H1 (cell line): ENCODE measurements at regions not wholly inside any gene's neighbourhood (a gene's known extent, or its start where the extent isn't known, plus 50 kb on each side); places are given as distances from the start of the nearest gene placed in this dataset.

ENCODE experiments used
- CTCF ChIA-PET: fragments of 300-600 bp; sonication (Branson Sonifier 250); formaldehyde crosslinking; loops from one replicate; lab custom pipeline; 2021; ENCODE audit not compliant: partially characterized antibody; lab: Charles Lee
- POLR2A ChIA-PET: fragments of 300-600 bp; sonication (Branson Sonifier 250); formaldehyde crosslinking; loops from one replicate; lab custom pipeline; 2021; ENCODE audit warnings: inconsistent platforms; ENCODE audit not compliant: partially characterized antibody; lab: Charles Lee
- DNase-seq, 2 experiments: peaks; one replicate each; pipeline versions ENCODE4 v3.0.0 to v3.0.0-alpha.2; 2010 to 2022; ENCODE audit warnings: low spot score in 2 of 2, low read depth in 1 of 2, mixed read lengths in 1 of 2
- FAIRE-seq: peaks from 2 replicates; lab custom pipeline; 2011; peaks lifted over from hg19 to GRCh38; lab: Jason Lieb, UNC
- H2AFZ ChIP-seq: 2 replicates; pipeline ENCODE4 v1.8.1; 2012; ENCODE audit warnings: low read length, inconsistent platforms
- H2AK5ac ChIP-seq: 2 replicates; pipeline ENCODE4 v1.6.1; 2013; ENCODE audit warnings: low read depth, low read length
- H2BK120ac ChIP-seq: replicated peaks from 2 replicates; pipeline ENCODE3; 2013; ENCODE audit warnings: low read depth, low read length, inconsistent platforms
- H2BK12ac ChIP-seq: 2 replicates; pipeline ENCODE4 v1.6.1; 2013; ENCODE audit warnings: low read depth, low read length
- H2BK15ac ChIP-seq: 2 replicates; pipeline ENCODE4 v1.6.1; 2013; ENCODE audit warnings: low read length
- H2BK20ac ChIP-seq: 2 replicates; pipeline ENCODE4 v1.6.1; 2013; ENCODE audit warnings: low read length
- H2BK5ac ChIP-seq: 2 replicates; pipeline ENCODE4 v1.6.1; 2013; ENCODE audit warnings: low read depth, low read length
- H3K14ac ChIP-seq: 2 replicates; pipeline ENCODE4 v1.6.1; 2013; ENCODE audit warnings: inconsistent platforms; ENCODE audit not compliant: insufficient read length
- H3K18ac ChIP-seq: 2 replicates; pipeline ENCODE4 v1.6.1; 2013; ENCODE audit warnings: low read length; ENCODE audit errors: extremely low read depth
- H3K23ac ChIP-seq: 2 replicates; pipeline ENCODE4 v1.6.1; 2013; ENCODE audit warnings: inconsistent platforms; ENCODE audit not compliant: insufficient read length
- H3K23me2 ChIP-seq: 2 replicates; pipeline ENCODE4 v1.6.1; 2013; ENCODE audit warnings: low read depth, low read length
- H3K27ac ChIP-seq: 2 replicates; pipeline ENCODE4 v1.6.1; 2011; ENCODE audit warnings: low read depth, low read length, inconsistent platforms
- H3K27me3 ChIP-seq, 4 experiments: replicated peaks in 1 of 4; 1 replicate in 1 of 4; 2 replicates in 3 of 4; pipeline versions ENCODE4 v1.6.1 to v1.8.1; 2011 to 2013; ENCODE audit warnings: low read length in 3 of 4, mild to moderate bottlenecking in 3 of 4, inconsistent platforms in 2 of 4, mixed read lengths in 2 of 4, moderate library complexity in 1 of 4; ENCODE audit not compliant: control insufficient read depth in 3 of 4, insufficient read depth in 3 of 4; ENCODE audit errors: extremely low read depth in 1 of 4
- H3K36me3 ChIP-seq, 4 experiments: 2 replicates each; pipeline versions ENCODE4 v1.6.1 to v1.8.1; 2011 to 2013; ENCODE audit warnings: mild to moderate bottlenecking in 4 of 4, low read length in 3 of 4, moderate library complexity in 2 of 4, control low read depth in 1 of 4, inconsistent platforms in 1 of 4; ENCODE audit not compliant: insufficient read depth in 4 of 4, control insufficient read depth in 2 of 4
- H3K4ac ChIP-seq: replicated peaks from 2 replicates; pipeline ENCODE3; 2013; ENCODE audit warnings: low read length, low read depth, mixed read lengths, inconsistent platforms; ENCODE audit not compliant: insufficient read length
- H3K4me1 ChIP-seq, 4 experiments: replicated peaks in 1 of 4; 1 replicate in 1 of 4; 2 replicates in 3 of 4; pipeline versions ENCODE4 v1.6.1 to v1.8.1; 2011 to 2013; ENCODE audit warnings: low read length in 3 of 4, inconsistent platforms in 2 of 4, mixed read lengths in 1 of 4; ENCODE audit not compliant: insufficient read depth in 4 of 4, control insufficient read depth in 3 of 4
- H3K4me2 ChIP-seq, 2 experiments: 2 replicates each; pipeline versions ENCODE4 v1.6.1 to v1.8.1; 2011 to 2013; ENCODE audit warnings: low read depth in 2 of 2, low read length in 2 of 2, control low read depth in 1 of 2, inconsistent platforms in 1 of 2, mild to moderate bottlenecking in 1 of 2; ENCODE audit not compliant: insufficient read depth in 1 of 2
- H3K4me3 ChIP-seq, 4 experiments: fragments of 200-600, 300-600 bp in 1 of 4; sonication (generic), shearing (Covaris generic), sonication (Bioruptor Twin) in 1 of 4; 2 replicates each; pipeline versions ENCODE4 v1.5.1 to v1.8.1; 2011 to 2016; ENCODE audit warnings: low read length in 4 of 4, low read depth in 3 of 4, control low read depth in 2 of 4, inconsistent platforms in 2 of 4, mild to moderate bottlenecking in 2 of 4, mixed read lengths in 1 of 4, moderate library complexity in 1 of 4; ENCODE audit not compliant: insufficient read depth in 2 of 4; ENCODE audit errors: extremely low read depth in 1 of 4
- H3K56ac ChIP-seq: replicated peaks from 2 replicates; pipeline ENCODE3; 2013; ENCODE audit warnings: low read depth, mild to moderate bottlenecking, mixed read lengths, low read length, inconsistent platforms; ENCODE audit not compliant: insufficient read length
- H3K79me1 ChIP-seq: 2 replicates; pipeline ENCODE4 v1.6.1; 2013; ENCODE audit warnings: low read depth, low read length, control low read depth
- H3K79me2 ChIP-seq, 2 experiments: 2 replicates each; pipeline versions ENCODE4 v1.6.1 to v1.8.1; 2012 to 2013; ENCODE audit warnings: low read length in 2 of 2, mild to moderate bottlenecking in 2 of 2, inconsistent platforms in 1 of 2; ENCODE audit not compliant: insufficient read depth in 2 of 2, control insufficient read depth in 1 of 2
- H3K9ac ChIP-seq, 4 experiments: replicated peaks in 1 of 4; 1 replicate in 1 of 4; 2 replicates in 3 of 4; pipeline versions ENCODE4 v1.6.1 to v1.8.1; 2011 to 2013; ENCODE audit warnings: low read depth in 3 of 4, low read length in 3 of 4, control low read depth in 2 of 4, mild to moderate bottlenecking in 2 of 4, moderate library complexity in 2 of 4, inconsistent platforms in 1 of 4; ENCODE audit errors: extremely low read depth in 1 of 4
- H3K9me3 ChIP-seq, 2 experiments: 2 replicates each; pipeline versions ENCODE4 v1.6.1 to v1.8.1; 2012 to 2013; ENCODE audit warnings: mild to moderate bottlenecking in 2 of 2, moderate library complexity in 2 of 2, control low read depth in 1 of 2, inconsistent platforms in 1 of 2, low read depth in 1 of 2, low read length in 1 of 2, mixed read lengths in 1 of 2; ENCODE audit not compliant: insufficient read depth in 2 of 2
- H4K20me1 ChIP-seq, 2 experiments: replicated peaks in 1 of 2; 2 replicates each; pipeline versions ENCODE3 to v1.8.1; 2011 to 2013; ENCODE audit warnings: inconsistent platforms in 2 of 2, low read length in 2 of 2, mild to moderate bottlenecking in 1 of 2; ENCODE audit not compliant: insufficient read depth in 2 of 2, control insufficient read depth in 1 of 2
- H4K5ac ChIP-seq: 2 replicates; pipeline ENCODE4 v1.6.1; 2013; ENCODE audit warnings: low read length, low read depth, mixed read lengths, inconsistent platforms; ENCODE audit not compliant: insufficient read length
- H4K8ac ChIP-seq: 2 replicates; pipeline ENCODE4 v1.8.0; 2013; ENCODE audit warnings: mild to moderate bottlenecking, moderate library complexity, low read length, inconsistent platforms; ENCODE audit not compliant: insufficient read depth; ENCODE audit errors: extremely low read depth
- H4K91ac ChIP-seq: replicated peaks from 2 replicates; pipeline ENCODE3; 2013; ENCODE audit warnings: low read length, mixed read lengths, inconsistent platforms; ENCODE audit not compliant: insufficient read length
- CTCF ChIP-seq, 3 experiments: IDR thresholded peaks; 1 replicate in 2 of 3; 2 replicates in 1 of 3; pipeline versions ENCODE4 v1.5.1 to v1.6.1; 2011; ENCODE audit warnings: low read length in 3 of 3, mild to moderate bottlenecking in 3 of 3, inconsistent platforms in 2 of 3, low read depth in 1 of 3, moderate library complexity in 1 of 3; ENCODE audit not compliant: insufficient read depth in 1 of 3; ENCODE audit errors: control extremely low read depth in 1 of 3
- GTF2F1 ChIP-seq: IDR thresholded peaks from 2 replicates; pipeline ENCODE4 v1.6.1; 2012; ENCODE audit warnings: low read depth, low read length, improper control_type of control experiment, borderline replicate concordance
- KDM5A ChIP-seq: fragments of 200-600 bp; IDR thresholded peaks from 2 replicates; pipeline ENCODE4 v1.7.1; 2012; ENCODE audit warnings: mild to moderate bottlenecking, low read length, inconsistent platforms, mixed read lengths
- RFX5 ChIP-seq: IDR thresholded peaks from 2 replicates; pipeline ENCODE4 v1.6.1; 2011; ENCODE audit warnings: low read depth, low read length, improper control_type of control experiment, borderline replicate concordance
- SAP30 ChIP-seq: fragments of 300-600 bp; sonication (generic); IDR thresholded peaks from 2 replicates; pipeline ENCODE4 v1.7.1; 2012; ENCODE audit warnings: low read length, moderate library complexity, mild to moderate bottlenecking, inconsistent platforms; ENCODE audit not compliant: insufficient read depth, insufficient replicate concordance
- SP4 ChIP-seq: IDR thresholded peaks from 2 replicates; pipeline ENCODE4 v1.6.1; 2012; ENCODE audit warnings: low read length, inconsistent platforms
- TCF12 ChIP-seq: IDR thresholded peaks from 2 replicates; pipeline ENCODE4 v1.6.1; 2011; ENCODE audit warnings: low read depth, mild to moderate bottlenecking, low read length
- WGBS, 2 experiments: shearing (Covaris generic) in 1 of 2; methylation state at CpG; one replicate each; pipeline versions ENCODE4 v1.1.6 to v1.1.7; 2013 to 2015; ENCODE audit warnings: low lambda C conversion rate in 2 of 2, mixed read lengths in 2 of 2, inconsistent platforms in 1 of 2, low coverage in 1 of 2, missing lambda C conversion rate in 1 of 2; ENCODE audit not compliant: insufficient replicate concordance in 2 of 2, insufficient coverage in 1 of 2, insufficient read length in 1 of 2; ENCODE audit errors: extremely low coverage in 1 of 2, missing lambda C conversion rate in 1 of 2; 5-methylcytosine and 5-hydroxymethylcytosine counted together
- TF ChIP-seq, protein P1 (sequence below): IDR thresholded peaks from 2 replicates; pipeline ENCODE4 v1.6.1; 2011; ENCODE audit warnings: low read length, improper control_type of control experiment

GRCh38 chr4:100694467-100694866, 176.6 kb upstream of the EMCN start:
- ChIA-PET POLR2A (no interaction called here), CTCF (no interaction called here)
- Histone ChIP-seq H3K56ac (no peak overlapping the region), H3K9me3 (no peaks in the 10 kb centered on the region), H4K5ac (no peak overlapping the region), H3K9ac (no peak overlapping the region), H2BK5ac (no peak overlapping the region), H3K23ac (no peak overlapping the region), H2BK12ac (no peak overlapping the region), H3K23me2 (no peaks in the 10 kb centered on the region), H2BK15ac (no peak overlapping the region), H3K27me3 (no peaks in the 10 kb centered on the region), H2AFZ (no peak overlapping the region), H3K79me2 (no peaks in the 10 kb centered on the region), H3K14ac (no peak overlapping the region), H3K4ac (no peak overlapping the region), H3K79me1 (no peaks in the 10 kb centered on the region), H3K4me2 (no peak overlapping the region), H4K8ac (no peak overlapping the region), H2BK20ac (no peak overlapping the region), H2BK120ac (no peak overlapping the region), H3K18ac (no peak overlapping the region), H3K4me1 (no peaks in the 10 kb centered on the region), H3K27ac (no peak overlapping the region), H2AK5ac (no peak overlapping the region), H3K4me3 (no peak overlapping the region), H4K91ac (no peak overlapping the region), H3K36me3 (no peaks in the 10 kb centered on the region), H4K20me1 (no peaks in the 10 kb centered on the region)
- TF ChIP-seq GTF2F1: no peak
- no peak for TF ChIP-seq CTCF (IDR thresholded peaks at IDR 0.05; ENCODE audit: control extremely low read depth in 1 of 3, insufficient read depth in 1 of 3, low read depth in 1 of 3, low read length in 3 of 3)
- TF ChIP-seq KDM5A: no peak
- no peak for TF ChIP-seq SP4
- TF ChIP-seq RFX5: no peak
- TF ChIP-seq, protein P1, sequence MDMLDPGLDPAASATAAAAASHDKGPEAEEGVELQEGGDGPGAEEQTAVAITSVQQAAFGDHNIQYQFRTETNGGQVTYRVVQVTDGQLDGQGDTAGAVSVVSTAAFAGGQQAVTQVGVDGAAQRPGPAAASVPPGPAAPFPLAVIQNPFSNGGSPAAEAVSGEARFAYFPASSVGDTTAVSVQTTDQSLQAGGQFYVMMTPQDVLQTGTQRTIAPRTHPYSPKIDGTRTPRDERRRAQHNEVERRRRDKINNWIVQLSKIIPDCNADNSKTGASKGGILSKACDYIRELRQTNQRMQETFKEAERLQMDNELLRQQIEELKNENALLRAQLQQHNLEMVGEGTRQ: no peak
- TF ChIP-seq TCF12: no peak
- no peak for TF ChIP-seq SAP30
- no peak for DNase-seq
- 97% methylated on average over 2 of the region's 2 CpGs; no CpG with 5 or more reads in 1 of the 2 experiments for WGBS, 2 experiments
- no peak for FAIRE-seq
